Type B pancreatic cell (in vitro differentiated cells): ENCODE measurements at regions not wholly inside any gene's neighbourhood (a gene's known extent, or its start where the extent isn't known, plus 50 kb on each side); places are given as distances from the start of the nearest gene placed in this dataset.

Experiments
- DNase-seq: peaks from one replicate; pipeline ENCODE4 v3.0.0; 2021; ENCODE audit warnings: mixed read lengths; ENCODE audit not compliant: unreplicated experiment; ENCODE audit errors: extremely low spot score
- H3K27ac Mint-ChIP-seq: 2 replicates; pipeline ENCODE4 v1.8.0; 2021; ENCODE audit warnings: mild to moderate bottlenecking, mixed read lengths
- H3K27me3 Mint-ChIP-seq: 2 replicates; pipeline ENCODE4 v1.8.0; 2021; ENCODE audit warnings: mixed read lengths
- H3K36me3 Mint-ChIP-seq: 2 replicates; pipeline ENCODE4 v1.8.0; 2021; ENCODE audit warnings: mixed read lengths
- H3K4me1 Mint-ChIP-seq: one replicate; pipeline ENCODE4 v1.8.0; 2021; ENCODE audit warnings: mixed read lengths; ENCODE audit not compliant: unreplicated experiment
- H3K4me3 Mint-ChIP-seq: 2 replicates; pipeline ENCODE4 v1.8.0; 2021; ENCODE audit warnings: mild to moderate bottlenecking, mixed read lengths
- H3K9me3 Mint-ChIP-seq: 2 replicates; pipeline ENCODE4 v1.8.0; 2021; ENCODE audit warnings: mixed read lengths
- TF ChIP-seq, protein P1 (sequence below): fragments of 200-600 bp; sonication (generic); conservative IDR thresholded peaks from 2 replicates; pipeline ENCODE4 v1.5.0; 2021; ENCODE audit warnings: antibody characterized with exemption, mild to moderate bottlenecking

DNA sequence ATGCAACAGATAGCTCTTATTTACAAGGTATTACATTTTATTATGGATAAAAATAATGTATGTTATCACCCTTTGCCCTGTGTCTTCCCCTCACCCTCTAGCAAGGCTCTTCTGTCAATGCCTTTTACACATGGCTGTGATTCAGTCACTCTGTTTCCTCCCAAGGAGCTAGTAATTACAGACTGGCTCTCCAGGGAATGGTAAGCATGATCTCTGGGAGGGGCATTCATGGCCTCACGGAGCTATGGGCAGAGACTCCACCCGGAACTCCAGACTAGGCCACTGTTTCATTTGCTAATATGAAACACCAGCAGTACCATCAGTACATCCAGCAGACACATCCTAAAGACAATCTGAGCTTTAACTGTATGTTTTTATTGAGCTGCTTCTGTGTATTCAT, 410.9 kb upstream of the CYRIA start:
- H3K4me1 Mint-ChIP-seq = peaks cover 3% of the 10 kb centered on the region

GRCh38 chr2:17070711-17071110, 405.1 kb upstream of the CYRIA start:
- no peaks in the 10 kb centered on the region for H3K27me3 Mint-ChIP-seq
- H3K27ac Mint-ChIP-seq = no peak overlapping the region
- H3K36me3 Mint-ChIP-seq = no peaks in the 10 kb centered on the region
- H3K4me1 Mint-ChIP-seq = no peaks in the 10 kb centered on the region
- no peak for DNase-seq
- peaks cover 4% of the 10 kb centered on the region for H3K9me3 Mint-ChIP-seq
- TF ChIP-seq, protein P1, sequence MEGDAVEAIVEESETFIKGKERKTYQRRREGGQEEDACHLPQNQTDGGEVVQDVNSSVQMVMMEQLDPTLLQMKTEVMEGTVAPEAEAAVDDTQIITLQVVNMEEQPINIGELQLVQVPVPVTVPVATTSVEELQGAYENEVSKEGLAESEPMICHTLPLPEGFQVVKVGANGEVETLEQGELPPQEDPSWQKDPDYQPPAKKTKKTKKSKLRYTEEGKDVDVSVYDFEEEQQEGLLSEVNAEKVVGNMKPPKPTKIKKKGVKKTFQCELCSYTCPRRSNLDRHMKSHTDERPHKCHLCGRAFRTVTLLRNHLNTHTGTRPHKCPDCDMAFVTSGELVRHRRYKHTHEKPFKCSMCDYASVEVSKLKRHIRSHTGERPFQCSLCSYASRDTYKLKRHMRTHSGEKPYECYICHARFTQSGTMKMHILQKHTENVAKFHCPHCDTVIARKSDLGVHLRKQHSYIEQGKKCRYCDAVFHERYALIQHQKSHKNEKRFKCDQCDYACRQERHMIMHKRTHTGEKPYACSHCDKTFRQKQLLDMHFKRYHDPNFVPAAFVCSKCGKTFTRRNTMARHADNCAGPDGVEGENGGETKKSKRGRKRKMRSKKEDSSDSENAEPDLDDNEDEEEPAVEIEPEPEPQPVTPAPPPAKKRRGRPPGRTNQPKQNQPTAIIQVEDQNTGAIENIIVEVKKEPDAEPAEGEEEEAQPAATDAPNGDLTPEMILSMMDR = no peak
- no peak overlapping the region for H3K4me3 Mint-ChIP-seq

More for the DNA sequence above, 410.9 kb upstream of the CYRIA start:
- Mint-ChIP-seq H3K9me3 (peaks cover 21% of the 10 kb centered on the region), H3K27ac (no peak overlapping the region), H3K27me3 (no peaks in the 10 kb centered on the region), H3K36me3 (no peaks in the 10 kb centered on the region), H3K4me3 (no peak overlapping the region)
- DNase-seq = no peak
- TF ChIP-seq, protein P1 = no peak

DNA sequence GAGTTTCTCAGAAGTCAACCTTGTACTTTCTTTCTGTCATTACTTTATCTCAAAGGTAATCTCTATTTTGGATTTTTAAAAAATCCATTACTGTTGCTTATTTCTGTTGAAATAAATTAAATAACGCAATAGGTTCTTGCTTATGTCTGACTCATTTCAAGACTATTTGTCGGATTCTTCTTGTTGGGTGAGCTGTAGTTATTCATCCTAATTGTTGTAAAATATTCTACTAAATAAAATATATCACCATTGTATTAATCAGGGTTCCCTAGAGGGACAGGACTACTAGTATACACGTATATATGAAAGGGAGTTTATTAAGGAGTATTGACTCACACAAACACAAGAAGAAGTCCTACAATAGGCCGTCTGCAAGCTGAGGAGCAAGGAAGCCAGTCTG, 403.9 kb upstream of the CYRIA start:
- Mint-ChIP-seq H3K27ac (no peak overlapping the region), H3K4me1 (no peaks in the 10 kb centered on the region), H3K9me3 (peaks cover 4% of the 10 kb centered on the region), H3K27me3 (no peaks in the 10 kb centered on the region), H3K4me3 (no peak overlapping the region), H3K36me3 (no peaks in the 10 kb centered on the region)
- DNase-seq = no peak
- TF ChIP-seq, protein P1 = no peak

DNA sequence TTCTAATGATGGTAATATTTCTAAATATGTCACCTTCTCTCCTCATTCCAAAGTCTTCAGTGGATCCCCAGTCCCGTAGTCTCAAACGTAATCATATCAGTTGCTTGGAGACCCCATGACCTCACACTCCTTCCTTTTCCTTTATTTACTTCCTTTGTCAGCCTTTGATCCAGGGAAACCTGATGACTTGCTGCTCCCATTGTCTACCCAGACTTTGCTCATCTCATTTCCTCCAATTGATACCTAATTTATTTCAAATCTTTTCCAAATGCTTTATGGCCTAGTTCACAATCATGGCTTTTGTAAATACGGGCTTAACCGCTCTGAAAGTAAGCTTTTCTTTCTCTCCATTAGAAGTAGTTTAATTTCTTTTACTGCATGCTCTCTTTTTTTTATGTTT, 402.4 kb upstream of the CYRIA start:
- H3K4me1 Mint-ChIP-seq = no peaks in the 10 kb centered on the region
- DNase-seq = no peak
- H3K27ac Mint-ChIP-seq = no peak overlapping the region
- H3K4me3 Mint-ChIP-seq = no peak overlapping the region
- H3K27me3 Mint-ChIP-seq = no peaks in the 10 kb centered on the region
- no peaks in the 10 kb centered on the region for H3K36me3 Mint-ChIP-seq
- TF ChIP-seq, protein P1 = no peak
- peaks cover 4% of the 10 kb centered on the region for H3K9me3 Mint-ChIP-seq

DNA sequence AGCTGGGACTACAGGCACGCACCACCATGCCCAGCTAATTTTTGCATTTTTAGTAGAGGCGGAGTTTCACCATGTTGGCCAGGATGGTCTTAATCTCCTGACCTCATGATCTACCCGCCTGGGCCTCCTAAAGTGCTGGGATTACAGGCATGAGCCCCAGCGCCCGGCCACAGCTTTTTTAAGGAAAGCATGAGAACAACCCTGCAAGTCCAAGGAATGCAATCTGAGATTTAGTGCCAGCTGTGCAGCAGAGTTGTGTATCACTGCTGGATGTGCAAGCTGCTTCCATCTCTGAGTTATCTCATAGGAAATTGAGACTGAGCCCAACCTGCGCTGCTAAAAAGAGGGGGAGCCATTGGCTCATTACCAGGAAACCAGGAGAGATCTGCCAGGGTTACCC, 399.9 kb upstream of the CYRIA start:
- Mint-ChIP-seq H3K27ac (no peak overlapping the region), H3K4me3 (no peak overlapping the region), H3K9me3 (no peaks in the 10 kb centered on the region), H3K27me3 (no peaks in the 10 kb centered on the region), H3K36me3 (no peaks in the 10 kb centered on the region), H3K4me1 (no peaks in the 10 kb centered on the region)
- TF ChIP-seq, protein P1 = no peak
- DNase-seq = no peak

- Mint-ChIP-seq H3K27ac (no peak overlapping the region), H3K27me3 (peaks cover 3% of the 10 kb centered on the region), H3K4me1 (peaks cover 5% of the 10 kb centered on the region), H3K9me3 (no peaks in the 10 kb centered on the region), H3K36me3 (no peaks in the 10 kb centered on the region), H3K4me3 (no peak overlapping the region)
- DNase-seq = no peak
- TF ChIP-seq, protein P1 = no peak
Measured at GRCh38 chr2:17061028-17061427, 395.4 kb upstream of the CYRIA start.
